A549 (cell line): ENCODE measurements at regions not wholly inside any gene's neighbourhood (a gene's known extent, or its start where the extent isn't known, plus 50 kb on each side); places are given as distances from the start of the nearest gene placed in this dataset.

Experiments used
- ATAC-seq, 2 experiments: fragments of 200-7000 bp in 1 of 2; fragments of >200 bp in 1 of 2; cut with Nextera tagmentation in 1 of 2; cut with Tn5 transposase in 1 of 2; 3 replicates each; pipeline versions ENCODE4 v1.8.0 to v1.9.1; 2018 to 2020; ENCODE audit warnings: mild to moderate bottlenecking in 1 of 2, moderate library complexity in 1 of 2
- CTCF ChIA-PET: fragments of 300-600 bp; sonication (Branson Sonifier 250); formaldehyde crosslinking; extraction: SDS; loops from one replicate; lab custom pipeline; 2021; ENCODE audit warnings: antibody characterized with exemption, inconsistent platforms; lab: Yijun Ruan, JAX
- POLR2A ChIA-PET: fragments of 350-600 bp; formaldehyde crosslinking; extraction: SDS; loops from one replicate; lab custom pipeline; 2021; ENCODE audit warnings: antibody characterized with exemption, inconsistent platforms; lab: Yijun Ruan, JAX
- DNase-seq, 2 experiments: peaks; one replicate each; pipeline versions ENCODE4 v3.0.0 to v3.0.0-alpha.2; 2011 to 2016; ENCODE audit warnings: low read depth in 1 of 2, low spot score in 1 of 2
- FAIRE-seq: peaks from 2 replicates; lab custom pipeline; 2011; peaks lifted over from hg19 to GRCh38; lab: Jason Lieb, UNC
- H3K27ac ChIP-seq, 2 experiments: fragments of >200 bp; sonication (Bioruptor Twin); formaldehyde crosslinking; 3 replicates each; pipeline ENCODE4 v1.5.1; 2016 to 2017
- H3K4me1 ChIP-seq: fragments of >200 bp; sonication (Bioruptor Twin); formaldehyde crosslinking; 3 replicates; pipeline ENCODE4 v1.6.1; 2016
- H3K4me2 ChIP-seq: fragments of >200 bp; sonication (Bioruptor Twin); formaldehyde crosslinking; 3 replicates; pipeline ENCODE4 v1.6.1; 2016
- H3K4me3 ChIP-seq: fragments of >200 bp; sonication (Bioruptor Twin); formaldehyde crosslinking; 3 replicates; pipeline ENCODE4 v1.5.1; 2016
- H3K9me3 ChIP-seq: fragments of >200 bp; sonication (Bioruptor Twin); formaldehyde crosslinking; 3 replicates; pipeline ENCODE4 v1.6.1; 2016
- CHD2 ChIP-seq: fragments of 150-350 bp; IDR thresholded peaks from 2 replicates; pipeline ENCODE4 v1.6.1; 2014; ENCODE audit warnings: low read length; ENCODE audit not compliant: partially characterized antibody
- EP300 ChIP-seq, 2 experiments: fragments of >200 bp; sonication (Bioruptor Twin); formaldehyde crosslinking; IDR thresholded peaks; 2 replicates in 1 of 2; 3 replicates in 1 of 2; pipeline ENCODE4 v1.6.1; 2016 to 2017
- FOSL2 ChIP-seq, 2 experiments: fragments of 450-650 bp in 1 of 2; fragments of >200 bp in 1 of 2; sonication (Bioruptor Twin) in 1 of 2; formaldehyde crosslinking; IDR thresholded peaks; 2 replicates each; pipeline versions ENCODE4 v1.5.0 to v1.6.1; 2016 to 2020; ENCODE audit warnings: mild to moderate bottlenecking in 1 of 2, moderate library complexity in 1 of 2
- FOXS1 ChIP-seq: fragments of 250-450 bp; sonication (Bioruptor Pico); IDR thresholded peaks from 2 replicates; pipeline ENCODE4 v1.5.0; 2020; ENCODE audit warnings: mild to moderate bottlenecking, moderate library complexity
- HOXA7 ChIP-seq: fragments of 250-450 bp; sonication (Bioruptor Pico); IDR thresholded peaks from 2 replicates; pipeline ENCODE4 v1.5.0; 2020; ENCODE audit warnings: mild to moderate bottlenecking, moderate library complexity
- JUN ChIP-seq, 2 experiments: fragments of >200 bp; sonication (Bioruptor Twin); formaldehyde crosslinking; IDR thresholded peaks; 2 replicates in 1 of 2; 3 replicates in 1 of 2; pipeline ENCODE4 v1.6.1; 2016 to 2017
- JUNB ChIP-seq: fragments of >200 bp; sonication (Bioruptor Twin); formaldehyde crosslinking; IDR thresholded peaks from 2 replicates; pipeline ENCODE4 v1.6.1; 2016
- MAFK ChIP-seq: fragments of 450-650 bp; IDR thresholded peaks from 2 replicates; pipeline ENCODE4 v1.6.1; 2014; ENCODE audit not compliant: partially characterized antibody
- NFE2L2 ChIP-seq: fragments of 150-350 bp; conservative IDR thresholded peaks from 2 replicates; pipeline ENCODE4 v1.6.1; 2014; ENCODE audit warnings: low read length
- NPAS2 ChIP-seq: fragments of 250-450 bp; sonication (Bioruptor Pico); IDR thresholded peaks from 2 replicates; pipeline ENCODE4 v1.8.0; 2022; ENCODE audit warnings: mild to moderate bottlenecking, moderate library complexity, borderline replicate concordance
- POLR2A ChIP-seq: IDR thresholded peaks from 2 replicates; pipeline ENCODE4 v1.6.1; 2012; ENCODE audit warnings: mild to moderate bottlenecking, low read length
- RAD21 ChIP-seq, 2 experiments: fragments of >200 bp in 1 of 2; sonication (Bioruptor Twin) in 1 of 2; formaldehyde crosslinking in 1 of 2; IDR thresholded peaks in 1 of 2; conservative IDR thresholded peaks in 1 of 2; 2 replicates in 1 of 2; 3 replicates in 1 of 2; pipeline ENCODE4 v1.6.1; 2012 to 2018; ENCODE audit warnings: inconsistent platforms in 1 of 2
- RARB ChIP-seq: fragments of 250-450 bp; sonication (Bioruptor Pico); IDR thresholded peaks from 2 replicates; pipeline ENCODE4 v1.8.0; 2021; ENCODE audit warnings: mild to moderate bottlenecking, moderate library complexity
- SREBF2 ChIP-seq: fragments of 450-650 bp; IDR thresholded peaks from 2 replicates; pipeline ENCODE4 v1.6.1; 2014; ENCODE audit warnings: mild to moderate bottlenecking, moderate library complexity
- TP53 ChIP-seq: fragments of 250-450 bp; sonication (Bioruptor Pico); IDR thresholded peaks from 2 replicates; pipeline ENCODE4 v1.5.0; 2021; ENCODE audit warnings: mild to moderate bottlenecking, moderate library complexity
- ZFP36 ChIP-seq: fragments of 450-650 bp; IDR thresholded peaks from 2 replicates; pipeline ENCODE4 v1.6.1; 2014; ENCODE audit warnings: borderline replicate concordance; ENCODE audit not compliant: partially characterized antibody
- WGBS: methylation state at CpG from one replicate; pipeline ENCODE4 v1.1.6; 2017; ENCODE audit errors: missing lambda C conversion rate; 5-methylcytosine and 5-hydroxymethylcytosine counted together
- TF ChIP-seq, protein P1 (sequence below): fragments of 200-600 bp; sonication (generic); IDR thresholded peaks from 2 replicates; pipeline ENCODE4 v1.6.1; 2016; ENCODE audit warnings: antibody characterized with exemption, mild to moderate bottlenecking, moderate library complexity
- TF ChIP-seq, protein P2 (sequence below): fragments of >200 bp; sonication (Bioruptor Twin); formaldehyde crosslinking; IDR thresholded peaks from 3 replicates; pipeline ENCODE4 v1.6.1; 2016
- TF ChIP-seq, protein P3 (sequence below): IDR thresholded peaks from 2 replicates; pipeline ENCODE4 v1.6.1; 2012
- TF ChIP-seq, protein P4 (sequence below): fragments of 250-450 bp; sonication (Bioruptor Pico); IDR thresholded peaks from 2 replicates; pipeline ENCODE4 v1.5.0; 2021; ENCODE audit warnings: mild to moderate bottlenecking, moderate library complexity, borderline replicate concordance
- TF ChIP-seq, protein P5 (sequence below): fragments of >200 bp; sonication (Bioruptor Twin); formaldehyde crosslinking; IDR thresholded peaks from 3 replicates; pipeline ENCODE4 v1.5.1; 2016

DNA sequence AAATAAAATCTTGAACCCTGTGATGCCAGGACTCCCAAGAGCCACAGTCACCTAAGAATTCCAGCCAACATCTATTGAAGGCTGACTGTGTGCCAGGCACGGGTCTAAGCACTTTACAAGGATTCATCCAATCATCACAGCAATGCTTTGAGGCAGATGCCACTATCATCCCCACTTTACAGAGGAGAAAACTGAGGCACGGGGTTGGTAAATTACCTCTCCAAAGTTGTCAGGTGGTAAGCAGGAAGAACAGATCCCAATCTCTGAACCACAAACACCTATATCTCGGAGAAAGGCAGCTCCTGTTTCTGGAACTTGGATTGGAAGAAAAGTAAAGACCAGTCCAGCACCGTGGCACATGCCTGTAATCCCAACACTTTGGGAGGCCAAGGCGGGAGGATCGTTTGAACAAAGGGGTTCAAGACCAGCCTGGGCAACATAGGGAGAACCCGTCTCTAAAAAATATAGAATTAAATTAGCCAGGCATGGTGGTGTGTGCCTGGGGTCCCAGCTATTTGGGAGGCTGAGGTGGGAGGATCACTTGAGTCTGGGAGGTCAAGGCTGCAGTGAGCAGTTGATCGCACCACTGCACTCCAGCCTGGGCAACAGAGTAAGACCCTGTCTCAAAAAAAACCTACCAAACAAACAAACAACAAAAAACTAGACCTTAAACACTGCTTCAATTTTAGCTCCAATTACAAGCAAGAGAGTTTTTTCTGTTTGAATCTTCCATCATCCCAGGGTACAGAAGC lies 60.7 kb upstream of the SIAH1 start:
- Histone ChIP-seq H3K4me1 (peaks cover 48% of the 10 kb centered on the region), H3K4me2 (no peak overlapping the region), H3K4me3 (no peak overlapping the region), H3K27ac (peak overlapping the region; percentile 9 to 82; a peak in 4 of 6 replicates), H3K9me3 (no peaks in the 10 kb centered on the region)
- no peak for ATAC-seq
- no peak for DNase-seq
- POLR2A ChIA-PET, result no interaction called here
- TF ChIP-seq, protein P1, sequence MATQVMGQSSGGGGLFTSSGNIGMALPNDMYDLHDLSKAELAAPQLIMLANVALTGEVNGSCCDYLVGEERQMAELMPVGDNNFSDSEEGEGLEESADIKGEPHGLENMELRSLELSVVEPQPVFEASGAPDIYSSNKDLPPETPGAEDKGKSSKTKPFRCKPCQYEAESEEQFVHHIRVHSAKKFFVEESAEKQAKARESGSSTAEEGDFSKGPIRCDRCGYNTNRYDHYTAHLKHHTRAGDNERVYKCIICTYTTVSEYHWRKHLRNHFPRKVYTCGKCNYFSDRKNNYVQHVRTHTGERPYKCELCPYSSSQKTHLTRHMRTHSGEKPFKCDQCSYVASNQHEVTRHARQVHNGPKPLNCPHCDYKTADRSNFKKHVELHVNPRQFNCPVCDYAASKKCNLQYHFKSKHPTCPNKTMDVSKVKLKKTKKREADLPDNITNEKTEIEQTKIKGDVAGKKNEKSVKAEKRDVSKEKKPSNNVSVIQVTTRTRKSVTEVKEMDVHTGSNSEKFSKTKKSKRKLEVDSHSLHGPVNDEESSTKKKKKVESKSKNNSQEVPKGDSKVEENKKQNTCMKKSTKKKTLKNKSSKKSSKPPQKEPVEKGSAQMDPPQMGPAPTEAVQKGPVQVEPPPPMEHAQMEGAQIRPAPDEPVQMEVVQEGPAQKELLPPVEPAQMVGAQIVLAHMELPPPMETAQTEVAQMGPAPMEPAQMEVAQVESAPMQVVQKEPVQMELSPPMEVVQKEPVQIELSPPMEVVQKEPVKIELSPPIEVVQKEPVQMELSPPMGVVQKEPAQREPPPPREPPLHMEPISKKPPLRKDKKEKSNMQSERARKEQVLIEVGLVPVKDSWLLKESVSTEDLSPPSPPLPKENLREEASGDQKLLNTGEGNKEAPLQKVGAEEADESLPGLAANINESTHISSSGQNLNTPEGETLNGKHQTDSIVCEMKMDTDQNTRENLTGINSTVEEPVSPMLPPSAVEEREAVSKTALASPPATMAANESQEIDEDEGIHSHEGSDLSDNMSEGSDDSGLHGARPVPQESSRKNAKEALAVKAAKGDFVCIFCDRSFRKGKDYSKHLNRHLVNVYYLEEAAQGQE, result no peak
- no peak for FAIRE-seq
- CTCF ChIA-PET, result interaction anchor here (1.5 to 2.2 kb wide), 2 partner anchors 92 to 97 kb away, joined by 3 to 5 read pairs; no protein-coding TSS in a partner anchor
- 92% methylated on average over 8 of the region's 8 CpGs for WGBS

DNA sequence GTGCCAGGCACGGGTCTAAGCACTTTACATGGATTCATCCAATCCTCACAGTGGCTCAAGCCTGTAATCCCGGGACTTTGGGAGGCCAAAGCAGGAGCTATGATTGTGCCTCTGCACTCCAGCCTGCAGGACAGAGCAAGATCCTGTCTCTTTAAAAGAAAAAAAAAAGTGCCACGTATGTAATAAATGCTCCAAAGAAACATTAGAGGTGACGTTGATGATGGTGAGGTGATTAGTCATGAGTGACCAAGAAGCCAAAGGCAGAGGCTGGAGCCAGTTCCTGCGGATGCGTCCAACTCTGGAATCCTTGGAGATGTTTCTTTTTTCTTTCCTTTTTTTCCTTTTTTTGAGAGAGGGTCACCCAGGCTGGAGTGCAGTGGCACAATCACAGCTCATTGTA lies 59.4 kb upstream of the SIAH1 start:
- H3K4me3 ChIP-seq, result no peak overlapping the region
- DNase-seq (peak; percentile 73 to 77), FAIRE-seq (no peak), ATAC-seq (peak; percentile 72 to 83)
- 13% methylated on average over 6 of the region's 6 CpGs for WGBS
- peaks cover 50% of the 10 kb centered on the region for H3K4me1 ChIP-seq
- H3K9me3 ChIP-seq, result no peaks in the 10 kb centered on the region
- CTCF ChIA-PET, result interaction anchor here (0.7 to 1.2 kb wide), 2 partner anchors 11 to 92 kb away, joined by 3 read pairs; no protein-coding TSS in a partner anchor
- peak overlapping the region; percentile 70 to 82 for H3K27ac ChIP-seq
- POLR2A ChIA-PET, result interaction anchor here (1.1 kb wide), 1 partner anchor 60 kb away, joined by 5 read pairs; the partner anchor contains the start of gene SIAH1
- peak overlapping the region; percentile 60 for H3K4me2 ChIP-seq
- TF ChIP-seq ZFP36, result no peak
- TF ChIP-seq MAFK, result peak; percentile 93
- no peak for TF ChIP-seq RAD21 (conservative IDR thresholded peaks at IDR 0.05 in 1 of 2, IDR thresholded peaks at IDR 0.05 in 1 of 2)
- 0 out of 5 replicates have a peak, but pooled peaks of 1 of the 2 experiments have one; percentile 37 for TF ChIP-seq JUN (IDR thresholded peaks at IDR 0.05)
- TF ChIP-seq JUNB, result no peak
- TF ChIP-seq SREBF2, result no peak
- TF ChIP-seq NPAS2 (CRISPR knock-in tag), result no peak
- TF ChIP-seq RARB, result no peak
- no peak for TF ChIP-seq EP300 (IDR thresholded peaks at IDR 0.05)
- TF ChIP-seq, protein P2, sequence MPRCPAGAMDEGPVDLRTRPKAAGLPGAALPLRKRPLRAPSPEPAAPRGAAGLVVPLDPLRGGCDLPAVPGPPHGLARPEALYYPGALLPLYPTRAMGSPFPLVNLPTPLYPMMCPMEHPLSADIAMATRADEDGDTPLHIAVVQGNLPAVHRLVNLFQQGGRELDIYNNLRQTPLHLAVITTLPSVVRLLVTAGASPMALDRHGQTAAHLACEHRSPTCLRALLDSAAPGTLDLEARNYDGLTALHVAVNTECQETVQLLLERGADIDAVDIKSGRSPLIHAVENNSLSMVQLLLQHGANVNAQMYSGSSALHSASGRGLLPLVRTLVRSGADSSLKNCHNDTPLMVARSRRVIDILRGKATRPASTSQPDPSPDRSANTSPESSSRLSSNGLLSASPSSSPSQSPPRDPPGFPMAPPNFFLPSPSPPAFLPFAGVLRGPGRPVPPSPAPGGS, result no peak
- TF ChIP-seq CHD2, result no peak
- TF ChIP-seq, protein P1, result no peak
- TF ChIP-seq, protein P3, sequence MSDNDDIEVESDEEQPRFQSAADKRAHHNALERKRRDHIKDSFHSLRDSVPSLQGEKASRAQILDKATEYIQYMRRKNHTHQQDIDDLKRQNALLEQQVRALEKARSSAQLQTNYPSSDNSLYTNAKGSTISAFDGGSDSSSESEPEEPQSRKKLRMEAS, result peak; percentile 42
- no peak for TF ChIP-seq TP53 (CRISPR knock-in tag)
- TF ChIP-seq, protein P4, sequence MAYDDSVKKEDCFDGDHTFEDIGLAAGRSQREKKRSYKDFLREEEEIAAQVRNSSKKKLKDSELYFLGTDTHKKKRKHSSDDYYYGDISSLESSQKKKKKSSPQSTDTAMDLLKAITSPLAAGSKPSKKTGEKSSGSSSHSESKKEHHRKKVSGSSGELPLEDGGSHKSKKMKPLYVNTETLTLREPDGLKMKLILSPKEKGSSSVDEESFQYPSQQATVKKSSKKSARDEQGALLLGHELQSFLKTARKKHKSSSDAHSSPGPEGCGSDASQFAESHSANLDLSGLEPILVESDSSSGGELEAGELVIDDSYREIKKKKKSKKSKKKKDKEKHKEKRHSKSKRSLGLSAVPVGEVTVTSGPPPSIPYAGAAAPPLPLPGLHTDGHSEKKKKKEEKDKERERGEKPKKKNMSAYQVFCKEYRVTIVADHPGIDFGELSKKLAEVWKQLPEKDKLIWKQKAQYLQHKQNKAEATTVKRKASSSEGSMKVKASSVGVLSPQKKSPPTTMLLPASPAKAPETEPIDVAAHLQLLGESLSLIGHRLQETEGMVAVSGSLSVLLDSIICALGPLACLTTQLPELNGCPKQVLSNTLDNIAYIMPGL, result no peak
- no peak for TF ChIP-seq HOXA7 (CRISPR knock-in tag)
- TF ChIP-seq, protein P5, sequence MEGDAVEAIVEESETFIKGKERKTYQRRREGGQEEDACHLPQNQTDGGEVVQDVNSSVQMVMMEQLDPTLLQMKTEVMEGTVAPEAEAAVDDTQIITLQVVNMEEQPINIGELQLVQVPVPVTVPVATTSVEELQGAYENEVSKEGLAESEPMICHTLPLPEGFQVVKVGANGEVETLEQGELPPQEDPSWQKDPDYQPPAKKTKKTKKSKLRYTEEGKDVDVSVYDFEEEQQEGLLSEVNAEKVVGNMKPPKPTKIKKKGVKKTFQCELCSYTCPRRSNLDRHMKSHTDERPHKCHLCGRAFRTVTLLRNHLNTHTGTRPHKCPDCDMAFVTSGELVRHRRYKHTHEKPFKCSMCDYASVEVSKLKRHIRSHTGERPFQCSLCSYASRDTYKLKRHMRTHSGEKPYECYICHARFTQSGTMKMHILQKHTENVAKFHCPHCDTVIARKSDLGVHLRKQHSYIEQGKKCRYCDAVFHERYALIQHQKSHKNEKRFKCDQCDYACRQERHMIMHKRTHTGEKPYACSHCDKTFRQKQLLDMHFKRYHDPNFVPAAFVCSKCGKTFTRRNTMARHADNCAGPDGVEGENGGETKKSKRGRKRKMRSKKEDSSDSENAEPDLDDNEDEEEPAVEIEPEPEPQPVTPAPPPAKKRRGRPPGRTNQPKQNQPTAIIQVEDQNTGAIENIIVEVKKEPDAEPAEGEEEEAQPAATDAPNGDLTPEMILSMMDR, result no peak
- TF ChIP-seq POLR2A, result no peak
- TF ChIP-seq FOXS1 (CRISPR knock-in tag), result no peak
- no peak for TF ChIP-seq FOSL2 (IDR thresholded peaks at IDR 0.05)
- TF ChIP-seq FOSL2 (CRISPR knock-in tag; IDR thresholded peaks at IDR 0.05), result peak; percentile 76
- no peak for TF ChIP-seq NFE2L2
